ENCODE measurements at regions not wholly inside any gene's neighbourhood (a gene's known extent, or its start where the extent isn't known, plus 50 kb on each side); places are given as distances from the start of the nearest gene placed in this dataset.

GRCh38 chr10:20971901-20972300 lies 74.8 kb upstream of the NEBL start:
- no peak for TF ChIP-seq CTCF (conservative IDR thresholded peaks at IDR 0.05)
- no peak for TF ChIP-seq EZH2 (IDR thresholded peaks at IDR 0.05; ENCODE audit: low read depth)
